ENCODE measurements at regions not wholly inside any gene's neighbourhood (a gene's known extent, or its start where the extent isn't known, plus 50 kb on each side); places are given as distances from the start of the nearest gene placed in this dataset.

GRCh38 chr17:65444049-65444448 is 117.4 kb downstream of the AXIN2 start:
- DNase-seq: no peak

GRCh38 chr17:65442691-65443090 is 118.8 kb downstream of the AXIN2 start:
- DNase-seq: no peak

GRCh38 chr17:65442250-65442649 is 119.2 kb downstream of the AXIN2 start:
- DNase-seq: no peak

GRCh38 chr17:65441053-65441605 is 120.3 kb downstream of the AXIN2 start:
- DNase-seq: no peak

GRCh38 chr17:65438708-65439294 is 122.6 kb downstream of the AXIN2 start:
- no peak for DNase-seq

- no peak for DNase-seq
Observed at GRCh38 chr17:65438173-65438572, 123.3 kb downstream of the AXIN2 start.

GRCh38 chr17:65436871-65437270 is 124.6 kb downstream of the AXIN2 start:
- DNase-seq: no peak

GRCh38 chr17:65434878-65435277 is 126.6 kb downstream of the AXIN2 start:
- DNase-seq: no peak

- DNase-seq: no peak
Observed at GRCh38 chr17:65434251-65434650, 127.2 kb downstream of the AXIN2 start.

GRCh38 chr17:65433592-65433991 is 127.9 kb downstream of the AXIN2 start:
- DNase-seq: no peak

- DNase-seq: no peak
Observed at GRCh38 chr17:65433157-65433556, 128.3 kb downstream of the AXIN2 start.

GRCh38 chr17:65431116-65431515 is 130.3 kb downstream of the AXIN2 start:
- no peak for DNase-seq

GRCh38 chr17:65430209-65430833 is 131.1 kb downstream of the AXIN2 start:
- DNase-seq: no peak

- DNase-seq: no peak
Observed at GRCh38 chr17:65423346-65424140, 137.9 kb downstream of the AXIN2 start.

- DNase-seq: no peak
Observed at GRCh38 chr17:65418622-65419021, 142.8 kb downstream of the AXIN2 start.

- DNase-seq: no peak
Observed at GRCh38 chr17:65417406-65418221, 143.8 kb downstream of the AXIN2 start.

GRCh38 chr17:65415991-65416390 is 145.5 kb downstream of the AXIN2 start:
- no peak for DNase-seq

GRCh38 chr17:65413390-65413789 is 148.1 kb downstream of the AXIN2 start:
- DNase-seq: no peak

- no peak for DNase-seq
Observed at GRCh38 chr17:65409381-65409780, 152.1 kb downstream of the AXIN2 start.

- no peak for DNase-seq
Observed at GRCh38 chr17:65408050-65408449, 153.4 kb downstream of the AXIN2 start.

- DNase-seq: no peak
Observed at GRCh38 chr17:65407017-65407416, 154.4 kb downstream of the AXIN2 start.

- DNase-seq: no peak
Observed at GRCh38 chr17:65406552-65406951, 154.9 kb downstream of the AXIN2 start.

GRCh38 chr17:65405563-65405962 is 155.9 kb downstream of the AXIN2 start:
- no peak for DNase-seq

Data from NK-92 treated with Interleukin-12 subunit alpha and Interleukin-12 subunit beta, amount 100 ng/mL, for 24 hours (cell line).